SU-DHL-6 (cell line): ENCODE measurements at regions not wholly inside any gene's neighbourhood (a gene's known extent, or its start where the extent isn't known, plus 50 kb on each side); places are given as distances from the start of the nearest gene placed in this dataset.
"Not testable (repeated sequence)": the region's sequence is repeated elsewhere in the genome, so short reads cannot be mapped to it uniquely, and the experiment has no call there.

Experiments used
- H2AFZ ChIP-seq: fragments of 200-600 bp; sonication (generic); 2 replicates; pipeline ENCODE4 v1.6.1; 2014; ENCODE audit warnings: low read depth, mild to moderate bottlenecking, moderate library complexity, mixed read lengths, antibody characterized with exemption, low read length; ENCODE audit not compliant: severe bottlenecking
- H3F3A ChIP-seq: fragments of 200-600 bp; shearing (Covaris generic); 2 replicates; pipeline ENCODE4 v1.6.0; 2016; ENCODE audit warnings: antibody characterized with exemption, mild to moderate bottlenecking; ENCODE audit not compliant: insufficient read depth
- H3K27ac ChIP-seq: fragments of 200-600 bp; sonication (generic); 2 replicates; pipeline ENCODE4 v1.5.1; 2016; ENCODE audit warnings: low read depth, mild to moderate bottlenecking, low read length, moderate library complexity, mixed read lengths
- H3K27me3 ChIP-seq: fragments of 200-600 bp; sonication (generic), shearing (Covaris generic); 2 replicates; pipeline ENCODE4 v1.6.0; 2014; ENCODE audit warnings: mild to moderate bottlenecking, low read length
- H3K36me3 ChIP-seq: fragments of 200-600 bp; sonication (generic); 2 replicates; pipeline ENCODE4 v1.6.1; 2014; ENCODE audit warnings: mild to moderate bottlenecking, low read length, mixed read lengths
- H3K4me2 ChIP-seq: fragments of 300-600, 200-600 bp; shearing (Covaris generic), sonication (generic); 2 replicates; pipeline ENCODE4 v1.6.0; 2014; ENCODE audit warnings: low read length, low read depth, mild to moderate bottlenecking; ENCODE audit not compliant: poor library complexity, severe bottlenecking
- H3K4me3 ChIP-seq: fragments of 200-600 bp; sonication (generic); 2 replicates; pipeline ENCODE4 v1.5.1; 2014; ENCODE audit warnings: antibody characterized with exemption, low read length, mild to moderate bottlenecking, mixed read lengths; ENCODE audit not compliant: insufficient read depth, poor library complexity, severe bottlenecking
- H3K79me2 ChIP-seq: fragments of 200-600 bp; sonication (generic); 2 replicates; pipeline ENCODE4 v1.6.1; 2014; ENCODE audit warnings: mild to moderate bottlenecking, low read length, moderate library complexity; ENCODE audit not compliant: insufficient read depth
- H3K9ac ChIP-seq: fragments of 200-600 bp; sonication (generic); 2 replicates; pipeline ENCODE4 v1.7.0; 2014; ENCODE audit warnings: mild to moderate bottlenecking, low read length
- H3K9me2 ChIP-seq: fragments of 200-600 bp; sonication (generic); replicated peaks from 2 replicates; pipeline ENCODE4 v1.6.1; 2014; ENCODE audit warnings: low read length; ENCODE audit not compliant: insufficient read depth
- H3K9me3 ChIP-seq: fragments of 200-600 bp; sonication (generic); 2 replicates; pipeline ENCODE4 v1.6.1; 2014; ENCODE audit warnings: low read length, mixed read lengths; ENCODE audit not compliant: insufficient read depth
- H4K20me1 ChIP-seq: fragments of 200-600 bp; sonication (generic); 2 replicates; pipeline ENCODE4 v1.6.1; 2014; ENCODE audit warnings: low read depth, mild to moderate bottlenecking, antibody characterized with exemption, low read length, moderate library complexity, mixed read lengths
- EZH2phosphoT487 ChIP-seq: fragments of 200-600 bp; sonication (generic), shearing (Covaris generic); conservative IDR thresholded peaks from 2 replicates; pipeline ENCODE4 v1.6.1; 2018; ENCODE audit warnings: mild to moderate bottlenecking, antibody characterized with exemption, low read length, moderate library complexity, mixed read lengths
- TF ChIP-seq, protein P1 (sequence below): fragments of 200-600 bp; sonication (generic); IDR thresholded peaks from one replicate; pipeline ENCODE4 v1.5.1; 2017; ENCODE audit warnings: antibody characterized with exemption, mild to moderate bottlenecking, low read length, moderate library complexity; ENCODE audit not compliant: insufficient read depth, poor library complexity, severe bottlenecking

GRCh38 chr9:30089428-30089827 is 2295.0 kb upstream of the ACO1 start:
- Histone ChIP-seq H2AFZ (no peak overlapping the region), H3K9me3 (no peaks in the 10 kb centered on the region), H3K79me2 (no peaks in the 10 kb centered on the region), H3K9me2 (no peaks in the 10 kb centered on the region), H3K9ac (no peak overlapping the region), H3K36me3 (no peaks in the 10 kb centered on the region), H3K27ac (no peak overlapping the region), H3F3A (no peaks in the 10 kb centered on the region), H3K27me3 (no peaks in the 10 kb centered on the region), H3K4me2 (no peak overlapping the region), H4K20me1 (no peaks in the 10 kb centered on the region), H3K4me3 (no peak overlapping the region)
- TF ChIP-seq, protein P1, sequence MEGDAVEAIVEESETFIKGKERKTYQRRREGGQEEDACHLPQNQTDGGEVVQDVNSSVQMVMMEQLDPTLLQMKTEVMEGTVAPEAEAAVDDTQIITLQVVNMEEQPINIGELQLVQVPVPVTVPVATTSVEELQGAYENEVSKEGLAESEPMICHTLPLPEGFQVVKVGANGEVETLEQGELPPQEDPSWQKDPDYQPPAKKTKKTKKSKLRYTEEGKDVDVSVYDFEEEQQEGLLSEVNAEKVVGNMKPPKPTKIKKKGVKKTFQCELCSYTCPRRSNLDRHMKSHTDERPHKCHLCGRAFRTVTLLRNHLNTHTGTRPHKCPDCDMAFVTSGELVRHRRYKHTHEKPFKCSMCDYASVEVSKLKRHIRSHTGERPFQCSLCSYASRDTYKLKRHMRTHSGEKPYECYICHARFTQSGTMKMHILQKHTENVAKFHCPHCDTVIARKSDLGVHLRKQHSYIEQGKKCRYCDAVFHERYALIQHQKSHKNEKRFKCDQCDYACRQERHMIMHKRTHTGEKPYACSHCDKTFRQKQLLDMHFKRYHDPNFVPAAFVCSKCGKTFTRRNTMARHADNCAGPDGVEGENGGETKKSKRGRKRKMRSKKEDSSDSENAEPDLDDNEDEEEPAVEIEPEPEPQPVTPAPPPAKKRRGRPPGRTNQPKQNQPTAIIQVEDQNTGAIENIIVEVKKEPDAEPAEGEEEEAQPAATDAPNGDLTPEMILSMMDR, result no peak
- TF ChIP-seq EZH2phosphoT487, result no peak

DNA sequence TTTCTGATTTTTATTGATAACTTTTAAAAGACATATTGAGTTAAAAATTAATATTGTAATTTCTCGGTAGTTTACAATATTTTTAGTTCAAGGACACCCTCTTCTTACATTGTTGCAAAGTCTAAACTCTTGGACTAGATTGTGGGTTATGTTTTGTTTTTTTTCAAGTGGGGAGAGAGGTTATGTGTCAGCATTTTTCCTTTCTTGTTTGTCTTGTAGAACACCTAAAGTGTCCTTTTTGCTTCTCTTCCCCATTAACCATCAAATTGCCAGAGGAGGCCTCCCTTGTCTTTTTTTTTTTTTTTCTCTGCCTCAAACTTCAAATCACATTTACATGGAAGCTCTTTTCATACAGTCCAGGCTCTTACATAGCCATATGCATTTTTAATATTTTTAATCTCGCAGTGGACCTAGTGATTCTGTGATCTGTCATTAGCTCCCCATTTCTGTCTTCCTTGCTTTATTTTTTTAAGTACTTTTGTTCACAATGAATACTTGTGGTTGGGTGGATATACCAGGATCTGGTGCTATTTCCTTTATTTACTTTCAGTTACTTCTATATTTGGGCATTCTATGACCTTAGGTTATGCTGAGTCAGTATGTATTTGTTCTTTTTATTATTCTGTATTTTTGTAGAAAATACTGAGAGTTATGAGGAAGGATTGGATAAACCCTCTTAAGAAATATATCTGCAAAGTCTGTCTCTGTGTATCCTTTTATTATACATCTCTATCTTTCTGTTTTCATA is 2280.6 kb upstream of the ACO1 start:
- TF ChIP-seq EZH2phosphoT487, result no peak
- TF ChIP-seq, protein P1, result no peak

GRCh38 chr9:30107134-30107533 is 2277.3 kb upstream of the ACO1 start:
- not testable (repeated sequence) for H3F3A ChIP-seq, H3K9me2 ChIP-seq, H3K9me3 ChIP-seq

More for the DNA sequence above, 2280.6 kb upstream of the ACO1 start:
- H3F3A ChIP-seq, result no peaks in the 10 kb centered on the region
- no peak overlapping the region for H2AFZ ChIP-seq
- no peaks in the 10 kb centered on the region for H3K79me2 ChIP-seq
- H3K36me3 ChIP-seq, result no peaks in the 10 kb centered on the region
- H3K9me3 ChIP-seq, result no peaks in the 10 kb centered on the region; the same call in 1 of the 2 replicates
- H3K4me2 ChIP-seq, result no peak overlapping the region
- H3K9me2 ChIP-seq, result no peaks in the 10 kb centered on the region
- no peak overlapping the region for H3K27ac ChIP-seq
- H3K4me3 ChIP-seq, result no peak overlapping the region
- no peaks in the 10 kb centered on the region for H4K20me1 ChIP-seq
- H3K27me3 ChIP-seq, result no peaks in the 10 kb centered on the region
- no peak overlapping the region for H3K9ac ChIP-seq

GRCh38 chr9:30116673-30117217 is 2267.7 kb upstream of the ACO1 start:
- TF ChIP-seq EZH2phosphoT487, result no peak
- TF ChIP-seq, protein P1, result no peak
- Histone ChIP-seq H3K79me2 (no peaks in the 10 kb centered on the region), H3K9me2 (no peaks in the 10 kb centered on the region), H3K9ac (no peak overlapping the region), H4K20me1 (no peaks in the 10 kb centered on the region), H3K4me2 (no peak overlapping the region), H3K36me3 (no peaks in the 10 kb centered on the region), H2AFZ (no peak overlapping the region), H3K9me3 (no peaks in the 10 kb centered on the region), H3F3A (no peaks in the 10 kb centered on the region), H3K27ac (no peak overlapping the region), H3K4me3 (no peak overlapping the region), H3K27me3 (no peaks in the 10 kb centered on the region)

More at GRCh38 chr9:30107134-30107533, 2277.3 kb upstream of the ACO1 start:
- not testable (repeated sequence) for H3K9ac ChIP-seq, H3K27ac ChIP-seq, H3K79me2 ChIP-seq, H2AFZ ChIP-seq, H3K4me3 ChIP-seq, H3K4me2 ChIP-seq, H3K36me3 ChIP-seq, H3K27me3 ChIP-seq, H4K20me1 ChIP-seq
